DMS114 treated with DMSO at 0.1 percent for 48 hours (cell line): ENCODE measurements at regions not wholly inside any gene's neighbourhood (a gene's known extent, or its start where the extent isn't known, plus 50 kb on each side); places are given as distances from the start of the nearest gene placed in this dataset.

Experiments
- DNase-seq: peaks from one replicate; lab custom pipeline; 2025; ENCODE audit not compliant: unreplicated experiment; lab: John Stamatoyannopoulos, UW

DNA sequence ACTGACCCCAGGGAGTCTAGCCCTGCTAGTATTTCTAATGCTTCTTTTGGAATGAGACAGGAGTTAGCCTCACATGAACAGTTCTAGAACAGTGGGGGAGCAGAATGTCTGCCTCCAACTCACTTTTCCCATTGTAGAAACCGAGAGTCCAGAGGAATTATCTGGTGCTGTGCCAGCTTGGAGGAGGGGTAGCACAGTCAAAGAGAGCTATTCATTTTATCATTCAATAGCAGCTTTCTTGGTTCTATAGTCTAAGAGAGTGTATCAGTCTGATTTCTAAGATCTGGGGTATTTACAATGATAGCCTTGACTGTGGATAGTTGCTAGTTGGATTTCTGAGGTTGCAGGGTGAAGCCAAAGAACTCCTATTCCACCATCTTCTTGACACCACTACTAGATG, 448.2 kb downstream of the RFPL4B start:
- DNase-seq: no peak

DNA sequence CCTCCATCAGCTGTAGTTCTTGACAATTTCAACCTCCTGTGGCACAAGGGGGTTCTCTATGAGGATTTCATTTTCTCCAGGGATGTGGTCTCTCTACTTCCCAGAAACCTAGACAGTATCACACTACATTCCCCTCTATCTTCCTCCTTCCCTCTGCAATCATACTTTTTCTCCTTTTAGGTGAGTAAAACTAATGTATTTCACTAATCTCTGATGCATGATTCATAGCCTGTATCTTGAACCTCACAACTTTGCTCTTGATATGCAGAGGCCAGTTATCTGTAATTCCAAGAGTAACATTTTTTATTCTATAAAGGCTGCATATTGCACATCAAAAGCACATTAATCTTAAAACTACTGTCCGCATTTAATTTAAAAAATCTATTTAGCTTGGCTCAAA, 449.6 kb downstream of the RFPL4B start:
- no peak for DNase-seq

DNA sequence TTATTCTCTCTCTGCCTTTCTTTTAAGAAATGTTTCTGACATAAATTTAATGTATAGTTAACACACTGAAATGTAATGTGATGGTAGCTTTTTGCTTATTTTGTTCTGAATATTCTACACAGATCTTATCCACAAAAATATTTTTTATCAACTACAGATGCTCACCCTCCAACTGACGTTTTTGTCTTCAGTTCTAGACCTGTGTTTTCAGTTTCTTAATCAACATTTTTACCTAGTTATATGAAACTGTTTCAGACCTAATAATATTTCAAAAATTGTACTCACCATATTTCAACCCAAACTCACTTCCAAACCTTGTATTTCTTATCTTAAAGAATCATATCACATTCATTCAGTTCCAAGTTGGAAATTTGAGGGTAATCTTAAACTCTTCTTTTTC, 452.8 kb downstream of the RFPL4B start:
- no peak for DNase-seq

DNA sequence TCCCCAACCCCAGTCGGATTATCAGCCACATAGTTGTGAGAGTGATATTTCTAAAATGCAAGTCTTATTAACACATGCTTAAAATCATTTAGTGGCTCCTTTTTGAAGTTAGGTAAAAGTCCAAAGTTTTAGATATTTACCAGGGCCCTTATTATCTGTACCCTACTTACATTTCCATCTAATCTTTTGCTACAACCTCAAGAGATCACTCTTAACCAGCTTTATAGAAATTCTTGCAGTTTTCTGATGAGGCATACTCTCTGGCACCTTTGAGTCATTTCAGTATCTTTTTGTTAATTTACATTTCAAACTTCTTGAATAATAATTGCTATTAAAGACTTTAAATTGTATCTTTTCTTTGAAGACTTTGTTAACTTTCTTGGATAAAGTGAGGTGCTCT, 453.3 kb downstream of the RFPL4B start:
- DNase-seq: no peak

DNA sequence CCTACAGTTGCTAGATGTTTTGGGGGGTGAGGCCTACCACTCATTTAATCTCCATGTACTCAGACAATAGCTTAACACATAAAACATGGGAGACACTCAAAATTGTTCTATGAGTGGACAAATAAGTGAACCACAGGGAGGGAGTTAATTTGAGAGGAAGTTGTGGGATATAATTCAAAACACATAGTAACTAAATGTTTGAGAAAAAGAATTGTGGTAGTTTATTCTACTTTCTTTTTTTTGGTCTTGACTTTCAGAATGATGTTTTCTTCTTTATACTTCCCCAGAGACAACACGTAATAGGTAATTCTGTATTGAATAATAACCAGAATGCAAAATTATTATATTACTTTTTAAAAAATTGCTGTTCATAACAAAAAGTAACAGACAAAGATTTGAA, 453.8 kb downstream of the RFPL4B start:
- no peak for DNase-seq

DNA sequence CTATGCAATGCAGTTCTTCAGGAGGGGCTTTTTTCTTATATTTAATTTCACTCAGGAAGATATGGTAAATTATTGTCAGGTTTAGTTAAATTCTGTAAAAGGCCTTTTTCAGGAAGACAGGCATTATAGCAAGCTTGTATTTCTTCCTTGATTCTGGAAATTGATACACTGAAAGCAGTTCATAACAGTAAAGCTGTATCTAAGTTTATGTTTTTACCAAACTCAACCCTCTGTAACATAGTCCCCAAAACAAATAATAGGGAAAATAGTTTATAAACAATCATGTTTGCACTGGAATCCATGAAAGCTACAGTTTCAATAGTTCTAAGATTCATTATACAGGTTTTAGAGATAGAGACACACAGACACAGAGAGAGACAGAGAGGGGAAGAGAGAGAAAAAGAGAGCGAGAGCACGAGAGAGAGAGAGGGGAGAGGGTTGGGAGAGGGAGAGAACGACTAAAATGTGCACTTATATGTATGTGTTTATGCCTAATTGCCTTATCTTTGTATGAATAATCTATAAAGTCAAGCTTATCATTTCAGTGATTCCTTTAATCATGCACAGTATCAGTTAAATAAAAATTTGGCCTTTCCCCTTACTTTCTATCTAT, 454.4 kb downstream of the RFPL4B start:
- no peak for DNase-seq

DNA sequence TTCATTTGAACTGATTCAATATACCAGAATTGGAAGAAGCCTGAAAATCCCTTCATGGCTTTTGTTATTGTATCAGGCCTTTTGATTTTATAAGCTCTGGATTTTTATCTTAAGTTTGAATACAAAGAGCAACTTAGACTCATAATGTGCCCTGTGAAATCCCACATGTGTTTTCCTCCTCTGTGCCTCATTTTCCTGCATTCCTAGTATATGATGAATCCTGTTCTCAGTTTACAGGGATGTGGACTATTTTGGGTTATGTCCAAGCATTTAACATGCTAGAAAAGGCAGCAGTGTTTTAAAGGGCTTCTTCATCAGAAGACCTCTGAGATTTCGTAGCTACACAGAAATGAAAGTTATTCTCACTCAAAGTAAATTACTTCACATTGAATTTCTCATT, 455.0 kb downstream of the RFPL4B start:
- no peak for DNase-seq

DNA sequence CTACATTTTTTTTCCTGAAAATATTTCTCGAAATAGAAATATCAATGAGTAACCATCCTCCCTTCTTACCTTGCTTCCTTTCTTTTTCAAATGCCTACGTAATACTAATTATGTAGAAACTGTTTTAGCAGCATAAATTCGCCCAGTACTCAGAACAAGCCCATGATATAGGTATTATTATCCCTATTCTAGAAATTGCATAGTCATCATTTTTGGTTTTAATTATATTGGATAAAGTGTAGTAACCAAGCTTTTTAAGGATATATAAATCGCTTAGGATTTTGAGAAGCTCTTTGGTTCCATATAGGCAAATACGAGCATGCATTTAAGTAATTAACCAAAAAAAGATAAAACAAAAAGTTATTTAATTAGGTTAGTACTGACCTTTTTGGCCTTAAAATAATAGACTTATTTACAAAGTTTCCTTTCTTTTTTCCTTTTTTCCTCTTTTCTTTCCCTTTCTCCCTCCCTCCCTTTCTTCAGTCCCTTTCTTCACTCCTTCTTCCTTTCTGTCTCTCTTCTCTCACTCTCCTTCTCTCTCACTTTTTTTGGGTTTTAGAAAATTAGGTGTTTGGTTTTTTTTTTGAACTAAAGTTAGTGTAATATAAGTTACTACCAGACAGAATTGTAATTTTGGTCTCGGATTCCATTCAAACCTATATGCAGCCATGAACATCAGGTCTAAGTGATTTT, 457.7 kb downstream of the RFPL4B start:
- DNase-seq: no peak

DNA sequence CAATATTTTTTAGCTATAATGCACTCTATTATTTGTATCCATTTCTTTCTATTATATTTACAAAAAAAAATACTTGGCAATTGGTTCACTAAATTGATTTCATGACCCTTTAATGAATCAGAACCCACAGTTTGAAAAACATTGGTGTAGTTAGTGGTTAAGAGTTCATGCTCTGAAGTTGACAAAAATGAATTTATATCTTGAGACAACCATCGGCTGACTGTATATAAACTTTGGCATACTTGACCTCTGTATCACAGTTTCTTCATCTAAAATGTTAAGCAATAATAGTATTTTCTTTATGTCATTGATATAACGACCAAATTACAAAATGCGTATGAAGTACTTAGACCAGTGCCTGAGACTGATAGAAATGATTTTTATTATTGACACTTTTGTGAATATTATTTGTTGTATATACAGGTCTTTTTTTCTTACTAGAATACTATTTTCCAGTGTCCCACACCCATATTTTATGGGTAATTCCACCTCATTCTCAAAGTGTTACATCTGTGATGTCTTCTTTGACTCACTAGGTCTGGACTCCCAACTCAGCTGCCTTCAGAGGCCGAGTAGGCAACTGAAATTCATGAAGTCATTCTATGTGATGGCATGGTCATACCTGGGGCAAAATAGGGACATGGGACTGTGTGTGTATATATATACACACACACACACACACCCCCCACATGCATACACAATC, 459.2 kb downstream of the RFPL4B start:
- no peak for DNase-seq

DNA sequence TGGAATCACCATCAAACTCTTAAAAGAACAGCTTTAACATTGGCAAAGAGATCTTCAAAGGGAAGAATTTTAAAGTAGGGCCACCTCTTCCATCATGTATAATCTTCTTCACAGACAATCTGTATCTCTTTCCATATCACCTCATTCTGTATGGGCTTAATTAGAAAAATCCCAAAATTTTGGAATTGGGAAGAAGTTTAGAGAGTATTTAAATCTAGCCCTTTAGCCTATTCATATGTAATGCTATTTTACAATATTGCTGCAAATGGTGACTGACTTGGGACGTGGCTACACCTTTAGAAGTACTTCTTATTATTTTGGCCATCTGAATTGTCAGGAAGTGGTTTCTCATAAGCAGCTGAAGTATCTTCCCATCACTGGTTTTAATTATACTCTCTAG, 474.3 kb downstream of the RFPL4B start:
- DNase-seq: no peak

DNA sequence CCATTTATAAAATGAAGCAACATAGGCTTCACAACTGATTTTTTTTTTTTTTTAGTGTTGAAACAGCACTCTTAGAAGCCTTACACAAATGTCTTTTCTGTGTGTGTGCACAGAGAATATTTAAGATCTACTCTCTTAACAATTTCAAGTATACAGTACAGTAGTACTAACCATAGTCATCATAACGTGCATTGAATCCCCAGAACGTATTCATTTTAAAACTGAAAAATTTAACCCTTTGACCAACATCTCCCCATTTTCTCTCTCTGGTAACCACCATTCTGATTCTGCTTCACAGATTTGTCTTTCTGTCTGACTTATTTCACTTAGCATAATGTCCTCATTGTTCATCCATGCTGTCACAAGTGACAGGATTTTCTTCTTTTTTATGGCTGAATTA, 475.6 kb downstream of the RFPL4B start:
- no peak for DNase-seq

DNA sequence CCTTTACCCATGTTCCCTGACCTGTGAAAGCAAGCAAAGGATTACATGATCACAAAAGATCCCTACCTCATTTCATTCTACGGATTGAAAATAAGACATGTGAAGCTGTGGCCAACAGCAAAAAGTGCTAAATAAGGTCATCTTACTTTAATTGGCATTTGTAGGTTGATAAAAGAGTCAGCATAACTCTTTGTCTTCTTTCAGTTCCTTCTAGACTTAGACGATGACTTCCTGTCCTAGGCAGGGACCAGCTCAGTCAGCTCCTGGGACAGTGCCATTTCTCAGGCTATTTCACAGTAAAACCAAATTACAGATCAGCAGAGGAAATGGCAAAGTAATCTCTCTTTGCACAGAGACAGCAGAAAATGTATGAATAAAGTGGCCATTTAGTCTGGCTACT, 480.7 kb downstream of the RFPL4B start:
- DNase-seq: no peak

DNA sequence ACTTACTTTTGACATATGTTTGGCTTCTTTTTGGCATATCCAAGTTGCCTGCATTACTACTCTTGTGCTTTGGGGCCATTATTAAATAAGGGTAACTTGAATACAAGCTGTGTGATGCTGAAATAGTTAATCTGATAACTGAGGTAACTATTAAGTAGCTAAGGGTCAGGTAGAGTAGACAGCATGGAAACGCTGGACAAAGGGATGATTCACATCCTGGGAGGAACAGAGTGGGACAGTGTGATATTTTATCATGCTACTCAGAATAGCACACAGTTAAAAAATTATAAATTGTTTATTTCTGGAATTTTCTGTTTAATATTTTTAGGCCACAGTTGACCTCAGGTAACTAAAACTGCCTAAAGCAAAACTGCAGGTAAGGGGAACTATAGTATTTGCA, 483.9 kb downstream of the RFPL4B start:
- DNase-seq: no peak

DNA sequence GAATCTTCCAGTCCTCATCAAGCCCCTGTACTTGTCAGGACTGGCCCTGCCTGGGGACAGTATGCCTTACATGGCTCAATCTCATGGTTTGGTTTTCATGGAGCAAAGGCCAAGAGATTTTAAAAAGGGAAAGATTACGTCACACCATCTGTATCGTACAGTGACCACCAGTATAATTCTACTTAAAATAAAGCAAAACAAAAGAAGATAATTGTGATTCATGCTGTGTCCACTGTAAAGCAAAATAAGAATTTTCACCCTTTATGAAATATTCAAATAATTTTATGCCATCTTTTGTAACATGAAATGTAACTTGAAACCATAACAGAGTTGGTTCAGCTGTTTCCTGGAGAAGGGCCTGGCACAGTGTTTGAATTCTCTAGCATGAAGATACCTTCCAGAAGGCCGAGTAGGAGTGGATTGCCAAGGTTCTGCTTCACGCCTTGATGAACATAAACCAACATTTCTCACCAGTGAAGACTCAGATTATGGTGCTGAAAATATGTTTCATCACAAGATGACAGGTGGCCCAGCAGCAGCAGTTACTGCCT, 486.5 kb downstream of the RFPL4B start:
- no peak for DNase-seq

DNA sequence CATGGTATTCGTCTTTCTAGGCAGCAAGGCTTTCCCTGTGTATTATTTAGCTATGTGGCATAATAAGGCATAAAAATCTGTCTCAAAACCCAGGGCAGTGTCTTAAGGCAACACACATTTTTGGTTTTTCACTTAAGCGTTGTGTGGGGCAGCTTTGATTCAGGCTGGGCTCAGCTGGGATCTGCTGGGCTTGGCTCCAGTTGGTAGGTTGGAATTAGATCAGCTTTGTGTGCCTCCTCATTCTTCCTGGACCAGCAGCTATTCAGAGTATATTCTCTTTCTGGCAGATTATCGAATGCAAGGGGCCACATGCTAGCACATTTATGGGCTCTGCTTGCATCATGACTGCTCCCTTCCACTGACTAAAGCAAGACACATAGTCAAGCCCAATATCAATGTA, 487.9 kb downstream of the RFPL4B start:
- no peak for DNase-seq

DNA sequence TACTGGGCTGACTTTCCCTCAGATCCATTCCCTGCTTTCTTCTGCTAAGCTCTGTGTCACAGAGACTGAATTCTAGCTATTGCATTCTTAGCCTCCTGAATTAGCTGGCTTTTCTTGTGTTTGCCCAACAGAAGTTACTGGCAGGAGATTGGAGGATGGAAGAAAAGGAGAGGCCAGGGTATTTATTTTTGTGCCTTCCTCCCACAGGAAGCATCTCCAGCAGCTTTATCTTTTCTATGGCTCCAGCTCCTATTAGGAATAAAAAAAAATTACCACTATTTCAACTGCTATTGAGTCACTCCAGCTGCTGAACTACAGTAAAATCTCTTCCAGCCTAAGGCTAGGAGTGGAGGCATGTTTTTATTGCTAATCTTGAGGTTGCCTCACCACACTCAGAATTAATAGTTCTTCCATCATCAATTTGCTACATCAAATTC, 492.4 kb downstream of the RFPL4B start:
- DNase-seq: no peak

DNA sequence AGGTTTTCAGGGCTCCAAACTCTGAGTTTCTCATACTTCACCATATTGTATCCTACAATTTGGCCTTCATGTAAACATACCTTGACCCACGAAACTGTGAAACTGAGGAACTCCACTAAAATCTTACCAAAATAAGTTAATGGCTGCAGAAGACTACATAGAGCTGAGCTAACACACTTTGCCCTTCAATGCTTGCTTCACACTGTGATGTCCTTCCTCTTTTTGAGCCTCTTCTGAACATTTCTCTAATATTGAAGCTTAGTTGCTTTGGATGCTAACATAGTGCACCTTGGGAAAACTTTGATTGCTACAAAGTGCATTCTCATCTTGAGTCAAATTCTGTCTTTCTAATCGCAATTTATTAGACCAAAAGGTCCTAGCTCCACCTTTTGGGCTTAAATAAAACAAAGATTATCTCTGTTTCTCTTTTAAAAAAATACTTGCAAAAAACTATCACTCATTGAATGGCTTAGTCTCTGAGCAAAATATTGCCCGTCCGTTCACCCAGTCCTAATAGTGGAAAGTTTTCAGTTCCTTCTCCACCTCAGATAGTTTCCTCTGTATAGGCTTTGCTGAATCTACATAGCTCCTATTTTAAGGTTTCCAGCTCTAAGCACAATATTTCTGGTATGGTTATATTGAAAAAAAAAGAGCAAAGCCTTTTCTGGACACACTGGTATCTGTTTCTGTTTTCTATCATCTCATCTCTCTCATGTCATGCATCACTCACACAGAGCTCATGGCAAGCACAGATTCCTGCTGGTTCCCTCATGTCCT, 494.6 kb downstream of the RFPL4B start:
- DNase-seq: no peak

DNA sequence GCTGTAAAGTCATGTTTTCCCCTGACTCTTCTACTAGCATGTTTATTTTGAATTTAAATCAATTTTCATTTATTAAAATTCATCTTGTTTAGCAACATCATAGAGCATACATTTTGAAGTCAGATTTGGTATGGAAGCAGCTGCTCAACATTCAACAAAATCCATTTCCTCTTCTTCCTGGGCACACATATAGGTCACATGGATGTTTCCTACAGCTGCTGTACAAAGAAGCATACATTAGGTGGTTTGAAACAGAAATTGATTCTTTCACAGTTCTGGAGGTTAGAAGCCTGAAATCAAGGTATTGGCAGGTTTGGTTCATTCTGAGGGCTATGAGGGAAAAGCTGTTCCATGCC, 495.2 kb downstream of the RFPL4B start:
- DNase-seq: no peak

DNA sequence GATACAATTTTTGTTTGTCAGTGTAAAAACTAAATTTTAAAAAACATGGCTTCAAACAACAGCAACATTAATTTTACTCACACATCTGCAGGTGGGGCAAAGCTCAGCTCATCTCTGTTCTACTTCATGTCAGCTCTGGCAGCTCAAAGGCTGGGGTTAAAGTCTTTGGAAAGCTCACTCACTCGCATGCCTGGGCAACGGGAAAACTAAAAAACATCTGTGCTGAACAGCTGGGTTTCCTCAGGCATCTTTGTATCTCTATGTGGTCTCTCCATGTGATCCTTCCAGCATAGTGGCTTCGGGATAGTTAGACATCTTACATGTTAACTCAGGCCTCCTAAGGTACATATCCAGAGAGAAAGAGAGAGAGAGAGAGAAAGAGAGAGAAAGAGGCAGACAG, 499.6 kb downstream of the RFPL4B start:
- DNase-seq: no peak

DNA sequence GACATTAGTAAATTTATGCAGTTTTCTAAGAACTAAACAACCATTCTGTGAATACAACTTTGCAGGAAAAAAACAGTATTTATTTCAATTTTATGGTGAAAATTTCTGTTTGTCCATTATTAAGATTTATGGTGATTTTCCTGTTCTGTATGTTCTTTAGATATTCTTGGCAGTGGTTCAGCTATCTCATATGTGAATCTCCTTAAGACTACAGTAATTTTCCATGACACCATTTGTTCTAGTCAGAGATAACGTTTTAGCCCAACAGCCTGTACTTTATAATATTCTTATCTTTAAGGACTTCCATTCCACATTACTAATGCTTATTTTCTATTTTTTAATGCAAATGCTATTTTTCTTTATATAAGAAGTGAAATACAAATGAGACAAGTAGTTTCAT, 504.0 kb downstream of the RFPL4B start:
- no peak for DNase-seq

DNA sequence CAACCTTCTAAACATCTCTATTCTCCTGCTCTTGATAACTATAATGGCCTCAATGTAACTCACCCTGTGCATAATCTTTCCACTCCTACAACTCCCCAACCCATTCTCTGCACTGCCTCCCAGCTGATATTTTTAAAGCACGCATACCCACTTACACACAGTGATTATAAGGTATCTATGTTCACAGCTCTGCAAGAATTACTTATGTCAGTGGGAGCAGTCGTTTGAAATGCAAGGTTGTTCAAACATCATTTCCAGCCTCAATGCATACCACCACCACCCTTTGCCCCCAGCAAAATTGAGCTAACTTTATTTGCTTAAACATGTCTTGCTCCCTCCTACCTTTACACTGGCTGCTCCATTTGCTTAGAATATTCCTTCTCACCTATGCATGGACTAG, 506.0 kb downstream of the RFPL4B start:
- no peak for DNase-seq

DNA sequence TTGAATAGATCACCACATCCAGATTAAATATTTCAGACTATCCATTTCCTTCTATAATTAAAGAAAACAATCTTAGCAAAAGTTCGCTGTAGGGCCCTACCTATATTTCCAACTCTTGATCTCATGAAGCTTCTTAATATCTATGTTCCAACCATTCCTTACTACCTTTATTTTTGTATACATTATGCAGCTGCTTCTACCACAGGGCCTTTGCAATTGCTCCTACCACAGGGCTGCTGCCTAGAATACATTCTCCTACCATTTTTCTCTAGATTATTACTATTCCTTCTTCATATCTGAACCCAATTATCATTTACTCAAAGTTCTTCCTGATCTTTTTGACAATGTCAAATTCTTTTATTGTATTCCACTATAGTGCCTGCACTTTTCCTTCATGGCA, 516.6 kb downstream of the RFPL4B start:
- no peak for DNase-seq
